ENCODE measurements at regions not wholly inside any gene's neighbourhood (a gene's known extent, or its start where the extent isn't known, plus 50 kb on each side); places are given as distances from the start of the nearest gene placed in this dataset.

DNA sequence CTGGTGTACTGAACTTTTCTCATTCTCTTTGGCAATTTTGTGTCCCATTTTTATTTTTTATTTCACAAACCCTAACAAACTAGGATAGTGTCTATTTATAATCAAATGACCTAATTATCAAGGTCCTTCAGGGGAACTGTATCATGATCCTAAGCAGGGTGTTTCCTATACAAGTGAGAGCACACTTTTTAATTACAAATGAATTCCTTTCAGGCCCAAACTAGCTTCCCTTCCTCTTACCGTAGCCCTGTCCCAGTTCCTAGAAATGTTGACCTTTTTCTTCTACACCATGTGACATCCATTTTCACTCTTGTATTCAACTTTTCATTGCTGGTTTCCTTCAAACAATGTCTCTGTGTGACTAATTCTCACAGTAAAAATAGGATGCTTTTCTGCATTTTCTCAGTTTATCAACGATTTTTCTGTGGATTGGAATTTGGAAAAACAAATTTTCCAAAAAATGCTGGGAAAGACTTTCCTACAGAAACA lies 411.4 kb downstream of the CCDC91 start:
- DNase-seq (ENCODE audit: low spot score) = no peak

DNA sequence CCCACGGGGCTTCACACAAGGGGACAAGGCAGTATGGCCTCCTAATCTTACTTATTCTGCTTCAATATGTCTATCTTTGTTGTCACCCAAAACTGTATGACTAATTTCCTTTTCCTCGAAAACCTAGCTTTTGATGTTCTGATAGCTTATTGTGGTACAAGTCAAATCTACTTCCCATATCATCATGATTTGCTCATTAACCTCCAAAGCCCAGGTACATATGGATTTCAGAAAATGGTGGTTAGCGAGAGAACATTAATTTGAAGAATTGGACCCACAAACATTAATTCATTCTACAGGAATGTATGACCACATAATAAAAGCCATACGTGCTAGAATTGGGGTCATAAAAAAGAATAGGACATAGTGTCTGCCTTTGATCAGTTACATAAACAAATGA lies 412.5 kb downstream of the CCDC91 start:
- DNase-seq (ENCODE audit: low spot score) = peak; percentile 61

DNA sequence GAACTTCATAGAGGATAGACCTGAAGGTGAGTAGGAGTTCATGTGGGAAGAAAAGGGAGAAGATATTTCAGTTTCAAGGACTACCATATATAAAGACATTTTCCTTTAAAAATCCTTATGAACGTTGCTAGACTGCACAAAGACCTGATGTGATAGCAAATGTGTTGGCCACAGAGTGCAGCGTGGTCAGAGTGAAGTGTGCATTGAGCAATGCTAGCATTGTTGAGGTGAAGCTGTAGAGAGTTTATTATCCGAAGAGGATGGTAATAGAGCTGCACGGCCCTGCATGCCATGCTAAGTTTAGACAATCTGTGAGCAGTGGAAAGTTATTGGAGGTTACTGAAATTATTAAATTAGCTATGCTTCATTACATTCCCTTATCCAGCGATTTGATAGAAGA lies 413.0 kb downstream of the CCDC91 start:
- DNase-seq (ENCODE audit: low spot score) = peak; percentile 67

DNA sequence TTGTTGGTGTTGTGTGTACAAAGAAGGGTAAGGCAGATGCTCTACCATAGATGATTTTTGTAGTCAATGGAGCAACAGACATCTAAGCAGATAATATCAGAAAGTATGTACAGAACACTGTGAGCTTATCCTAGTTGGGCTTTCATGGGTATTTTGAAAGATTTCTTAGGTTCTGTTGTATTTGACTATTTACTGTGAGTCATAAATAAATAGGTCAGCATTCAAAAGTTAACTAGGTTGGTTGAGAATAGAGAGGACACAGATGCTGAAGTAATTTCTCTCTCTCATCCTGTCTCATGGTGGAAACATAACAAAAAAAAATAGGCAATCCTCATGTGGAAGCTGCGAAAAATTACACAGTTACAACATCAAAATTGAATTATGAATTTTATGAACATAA lies 413.5 kb downstream of the CCDC91 start:
- no peak for DNase-seq (ENCODE audit: low spot score)

DNA sequence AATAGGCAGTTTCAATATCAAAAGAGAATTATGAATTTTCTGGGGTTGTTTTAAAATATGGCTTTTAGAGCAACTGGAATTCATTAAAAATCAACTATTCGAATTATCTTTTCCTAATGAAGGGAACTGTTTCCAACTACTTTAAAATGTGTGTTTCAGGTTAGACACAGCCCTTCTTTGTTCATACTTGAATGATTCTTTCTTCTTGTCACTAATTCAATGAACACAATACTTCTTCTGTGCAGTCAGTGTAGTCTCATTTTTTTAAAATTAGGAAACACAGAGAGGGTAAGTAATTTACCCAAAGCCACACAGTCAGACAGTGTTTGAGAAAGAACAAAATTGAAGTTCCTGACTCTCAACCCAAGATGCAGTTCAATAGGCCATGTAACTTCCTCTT lies 414.0 kb downstream of the CCDC91 start:
- no peak for DNase-seq (ENCODE audit: low spot score)

DNA sequence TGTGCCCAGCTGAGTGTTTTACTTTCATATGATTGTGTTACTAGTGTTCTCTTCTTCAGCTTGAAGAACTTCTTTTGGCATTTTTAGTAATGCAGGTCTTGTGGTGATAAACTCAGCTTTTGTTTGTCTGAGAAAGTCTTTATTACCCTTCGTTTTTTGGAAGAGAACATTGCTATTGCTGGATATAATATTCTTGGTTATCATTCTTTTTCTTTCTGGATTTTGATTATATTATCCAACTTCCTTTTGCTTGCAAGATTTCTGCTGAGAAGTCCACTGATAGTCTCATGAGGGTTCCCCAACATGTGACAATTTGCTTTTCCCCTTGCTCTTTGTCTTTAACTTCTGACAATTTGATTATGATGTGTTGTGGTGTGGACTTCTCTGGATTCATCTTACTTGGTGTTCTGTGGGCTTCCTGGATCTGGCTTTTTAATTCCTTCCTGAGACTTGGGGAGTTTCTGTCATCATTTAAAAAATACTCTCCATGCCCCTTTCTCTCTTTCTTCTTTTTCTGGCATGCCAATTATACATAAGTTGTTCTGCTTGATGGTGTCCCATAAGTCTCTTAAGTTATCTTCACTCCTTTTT lies 416.8 kb downstream of the CCDC91 start:
- DNase-seq (ENCODE audit: low spot score) = no peak

DNA sequence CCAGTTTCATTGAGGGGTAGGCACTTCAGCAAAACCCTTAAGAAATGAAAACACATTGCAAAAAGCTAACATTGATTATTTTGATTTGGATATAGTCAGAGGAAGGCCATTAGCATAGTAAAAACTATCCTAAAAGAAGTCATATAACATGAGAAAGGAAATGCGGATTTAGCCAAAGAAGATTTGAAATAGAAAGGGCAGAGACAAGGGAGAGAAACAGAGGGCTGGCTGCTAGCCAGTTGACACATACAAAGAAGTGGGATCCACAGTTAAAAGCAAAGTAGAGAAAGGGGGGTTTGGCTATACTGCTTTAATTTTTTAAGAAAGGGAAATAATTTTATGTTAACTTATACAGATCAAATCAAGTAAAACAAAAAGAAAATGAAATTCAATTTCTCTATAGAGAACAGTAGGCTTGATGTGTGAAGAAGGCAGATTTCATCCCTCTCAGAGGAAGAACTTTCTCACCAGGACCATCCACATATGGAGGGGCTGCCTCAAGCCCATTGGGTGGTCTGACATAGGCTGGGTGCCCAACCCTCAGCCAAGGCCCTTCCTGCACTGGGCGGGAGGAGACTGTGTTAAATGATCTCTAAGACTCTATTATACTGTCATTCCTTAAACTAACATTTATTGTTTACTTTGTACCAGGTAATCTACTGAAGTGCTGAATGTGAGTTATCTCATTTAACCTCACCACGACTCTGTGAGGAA lies 420.3 kb downstream of the CCDC91 start:
- no peak for DNase-seq (ENCODE audit: low spot score)

DNA sequence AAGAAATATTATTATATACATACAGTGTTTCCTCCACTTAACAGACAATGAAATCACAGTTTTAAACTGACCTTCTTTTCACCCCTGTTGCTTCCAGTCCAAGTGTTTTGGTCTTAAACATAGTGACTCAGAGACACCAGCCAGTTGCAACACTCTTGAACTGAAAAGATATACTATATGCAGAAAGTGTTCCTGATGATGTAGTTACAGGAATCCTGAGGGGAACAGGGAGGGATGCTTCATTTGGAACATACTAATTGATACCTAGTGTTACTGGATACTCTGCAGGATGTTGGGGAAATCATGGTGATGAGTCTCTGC lies 420.8 kb downstream of the CCDC91 start:
- DNase-seq (ENCODE audit: low spot score) = no peak

DNA sequence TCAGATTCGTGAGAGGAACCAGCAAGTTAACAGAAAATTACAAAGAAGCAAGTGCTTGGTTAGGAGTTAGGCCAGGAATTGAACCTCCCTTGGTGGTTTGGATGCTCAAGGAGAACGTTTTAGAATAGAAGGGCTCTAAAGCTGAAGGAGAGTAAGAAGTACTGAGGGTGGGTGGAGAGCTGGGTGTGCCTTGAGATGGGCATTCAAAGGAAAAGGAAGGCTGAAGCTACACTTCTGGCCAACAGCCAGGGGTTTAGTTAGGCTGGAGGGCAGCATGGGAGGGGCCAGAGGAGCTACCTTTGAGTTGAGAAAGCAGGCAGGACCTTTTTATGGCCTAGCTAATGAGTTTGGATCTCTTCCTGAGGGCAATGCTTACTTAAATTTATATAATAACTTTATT lies 421.2 kb downstream of the CCDC91 start:
- no peak for DNase-seq (ENCODE audit: low spot score)

DNA sequence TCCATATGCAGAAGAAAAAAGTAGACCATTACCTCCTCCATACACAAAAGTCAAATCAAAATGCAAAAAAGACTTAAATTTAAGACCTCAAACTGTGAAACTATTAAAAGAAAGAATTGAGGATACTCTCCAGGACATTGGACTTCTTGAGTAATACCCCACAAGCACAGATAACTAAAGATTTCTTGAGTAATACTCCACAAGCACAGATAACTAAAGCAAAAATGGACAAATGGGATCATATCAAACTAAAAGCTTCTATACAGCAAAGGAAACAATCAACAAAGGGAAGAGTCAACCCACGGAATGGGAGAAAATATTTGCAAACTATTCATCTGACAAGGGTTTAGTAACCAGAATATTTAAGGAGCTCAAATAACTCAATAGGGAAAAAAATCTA lies 427.9 kb downstream of the CCDC91 start:
- no peak for DNase-seq (ENCODE audit: low spot score)

DNA sequence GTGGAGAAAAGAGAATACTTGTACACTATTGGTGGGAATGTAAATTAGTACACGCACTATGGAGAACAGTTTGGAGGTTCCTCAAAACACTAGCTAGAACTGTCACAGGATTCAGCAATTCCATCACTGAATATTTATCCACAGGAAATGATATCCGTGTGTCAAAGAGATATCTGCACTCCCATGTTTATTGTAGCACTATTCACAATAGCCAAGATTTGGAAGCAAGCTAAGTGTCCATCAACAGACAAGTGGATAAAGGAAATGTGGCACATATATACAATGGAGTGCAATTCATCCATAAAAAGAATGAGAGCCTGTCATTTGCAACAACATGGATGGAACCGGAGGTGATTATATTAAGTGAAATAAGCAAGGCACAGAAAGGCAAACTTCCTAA lies 428.5 kb downstream of the CCDC91 start:
- no peak for DNase-seq (ENCODE audit: low spot score)

DNA sequence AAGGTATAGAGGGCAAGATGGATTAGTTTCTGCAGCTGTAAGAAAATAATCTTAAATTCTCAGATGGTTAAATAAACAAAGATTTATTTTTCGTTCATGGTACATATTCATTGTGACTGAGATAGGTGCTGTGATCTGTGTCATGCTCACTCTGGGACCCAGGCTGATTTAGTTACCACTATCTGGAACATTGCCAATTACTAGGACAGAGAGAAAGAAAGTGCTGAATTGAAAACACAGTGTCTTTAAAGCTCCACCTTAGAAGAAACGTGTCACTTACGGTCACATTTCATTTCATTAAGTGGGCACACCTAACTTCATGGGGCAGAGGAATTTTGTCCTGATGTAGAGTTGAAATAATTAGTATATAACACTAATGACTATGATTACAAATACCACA lies 430.0 kb downstream of the CCDC91 start:
- no peak for DNase-seq (ENCODE audit: low spot score)

DNA sequence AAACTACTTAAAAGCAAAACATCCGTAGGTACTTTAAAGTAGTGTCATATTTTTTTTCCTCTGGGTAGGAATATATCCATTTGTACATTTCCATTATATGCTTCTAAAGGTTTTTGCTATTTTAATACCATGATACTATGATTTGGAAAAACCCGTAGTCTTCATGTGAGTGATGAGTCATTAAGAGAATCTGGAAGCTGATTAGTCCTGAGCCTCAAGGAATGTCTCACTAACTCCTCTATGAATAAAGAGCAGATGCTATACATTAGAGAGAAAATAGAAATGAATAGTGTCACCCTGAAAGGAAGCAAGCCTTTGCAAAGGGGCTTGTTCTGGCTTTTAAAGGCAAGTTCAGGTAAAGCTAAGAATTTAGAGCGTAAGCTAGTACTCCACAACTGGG lies 432.1 kb downstream of the CCDC91 start:
- no peak for DNase-seq (ENCODE audit: low spot score)

DNA sequence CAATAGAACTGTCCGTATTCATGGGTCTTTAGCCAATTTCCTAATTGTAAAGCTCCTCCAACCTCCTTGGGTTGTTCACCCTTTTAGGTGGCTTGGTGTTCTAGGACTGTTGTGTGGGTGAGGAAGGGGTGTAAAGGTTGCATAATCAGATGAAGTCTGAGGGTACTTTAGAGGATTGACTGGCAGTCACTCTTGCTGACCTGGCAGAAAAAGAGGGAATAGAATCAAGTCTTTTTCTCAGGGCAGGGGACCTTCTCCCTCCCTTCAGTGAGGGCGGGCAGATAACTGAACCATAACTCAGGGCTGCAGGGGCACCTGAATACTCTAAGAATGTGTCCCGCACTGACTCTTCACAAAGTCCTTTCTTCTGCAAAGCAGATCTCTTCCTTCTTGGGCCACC lies 436.2 kb downstream of the CCDC91 start:
- no peak for DNase-seq (ENCODE audit: low spot score)

DNA sequence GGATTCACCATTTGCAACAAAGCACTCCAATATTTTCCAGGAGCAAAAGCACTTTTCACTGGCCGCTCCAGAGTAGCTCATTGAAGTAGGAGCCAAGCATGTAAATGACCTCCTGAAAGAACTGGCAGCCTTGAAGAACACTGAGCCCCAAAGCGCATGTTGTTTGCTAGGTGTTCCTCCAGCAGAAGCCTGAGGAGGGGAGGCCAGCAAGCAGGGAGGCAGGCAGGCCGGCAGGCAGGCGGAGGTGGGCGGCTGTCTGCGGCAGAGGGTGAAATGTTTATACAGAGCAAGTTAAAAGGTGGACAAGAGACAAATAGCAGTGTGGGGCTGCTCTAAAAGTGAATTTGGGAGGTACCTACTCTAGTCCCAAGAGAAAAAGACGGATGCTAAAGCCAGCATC lies 439.4 kb downstream of the CCDC91 start:
- DNase-seq (ENCODE audit: low spot score) = no peak

DNA sequence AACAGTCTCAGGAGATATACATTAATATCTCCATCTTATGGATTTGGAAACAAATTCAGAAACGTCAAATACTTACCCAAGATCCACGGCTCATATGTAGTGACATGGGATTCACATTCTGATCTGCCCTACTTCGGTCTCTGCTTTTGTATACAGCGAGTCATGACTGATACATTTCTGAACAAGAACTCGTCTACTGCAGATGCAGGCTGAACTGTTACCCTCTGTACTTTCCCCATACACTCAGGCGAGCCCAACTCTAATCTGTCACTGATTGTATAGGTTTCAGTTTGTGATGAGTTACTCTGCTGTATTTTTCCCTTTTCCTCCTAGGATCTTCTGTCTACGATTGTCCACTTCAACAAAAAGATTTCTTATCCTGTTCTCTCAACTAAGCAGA lies 441.6 kb downstream of the CCDC91 start:
- DNase-seq (ENCODE audit: low spot score) = no peak

DNA sequence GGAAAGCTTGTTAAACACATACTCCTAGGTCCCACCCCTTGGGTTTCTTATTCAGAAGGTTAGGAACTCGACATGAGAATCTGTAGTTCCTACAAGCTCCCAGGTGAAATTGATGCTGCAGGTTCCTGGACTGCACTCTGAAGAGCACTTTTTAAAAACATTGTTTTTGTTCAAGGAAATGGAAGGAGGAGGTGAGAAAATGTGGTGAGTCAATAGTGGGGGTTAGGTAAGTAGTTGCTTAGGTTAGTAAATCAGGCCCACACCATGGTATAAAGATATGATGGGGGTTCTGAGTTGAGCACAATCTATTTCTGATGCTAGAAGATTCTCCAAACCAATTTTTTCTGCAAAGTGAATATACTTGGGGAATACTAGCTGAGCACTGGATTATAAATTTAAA lies 450.3 kb downstream of the CCDC91 start:
- DNase-seq (ENCODE audit: low spot score) = no peak

DNA sequence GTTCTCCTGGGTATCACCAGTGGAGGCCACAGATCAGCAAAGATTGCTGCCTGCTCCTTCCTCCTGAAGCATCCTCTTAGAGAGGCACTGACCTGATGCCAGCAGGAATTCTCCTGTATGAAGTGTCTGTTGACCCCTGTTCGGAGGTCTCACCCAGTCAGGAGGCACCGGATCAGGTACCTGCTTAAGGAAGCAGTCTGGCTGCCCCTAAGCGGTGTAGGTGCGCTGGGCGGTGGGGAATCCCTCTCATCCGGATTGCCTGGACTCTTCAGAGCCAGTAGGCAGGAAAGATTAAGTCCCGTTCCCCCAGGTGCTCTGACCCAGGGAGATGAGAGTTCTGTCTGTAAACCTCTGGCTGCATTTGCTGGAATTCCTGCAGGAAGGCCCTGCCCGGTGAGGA lies 455.2 kb downstream of the CCDC91 start:
- DNase-seq (ENCODE audit: low spot score) = no peak

DNA sequence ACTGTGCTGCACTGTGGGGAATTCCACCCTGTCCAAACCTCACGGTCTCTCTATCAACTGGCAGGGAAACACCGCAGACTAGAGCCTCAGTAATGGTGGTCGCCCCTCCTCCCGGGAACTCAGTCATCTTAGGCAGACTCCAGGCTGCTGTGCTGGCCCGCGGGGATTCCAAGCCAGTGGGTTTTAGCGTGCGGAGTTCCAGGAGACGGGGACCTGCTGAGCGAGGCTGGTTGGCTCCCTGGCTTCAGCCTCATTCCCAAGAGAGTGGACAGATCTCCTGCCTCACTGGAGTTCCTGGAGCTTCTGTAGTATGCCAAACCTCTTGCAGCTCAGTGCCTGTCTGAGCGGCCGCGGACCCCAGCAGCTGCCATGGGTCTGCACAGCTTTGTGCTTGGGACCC lies 455.6 kb downstream of the CCDC91 start:
- DNase-seq (ENCODE audit: low spot score) = no peak

DNA sequence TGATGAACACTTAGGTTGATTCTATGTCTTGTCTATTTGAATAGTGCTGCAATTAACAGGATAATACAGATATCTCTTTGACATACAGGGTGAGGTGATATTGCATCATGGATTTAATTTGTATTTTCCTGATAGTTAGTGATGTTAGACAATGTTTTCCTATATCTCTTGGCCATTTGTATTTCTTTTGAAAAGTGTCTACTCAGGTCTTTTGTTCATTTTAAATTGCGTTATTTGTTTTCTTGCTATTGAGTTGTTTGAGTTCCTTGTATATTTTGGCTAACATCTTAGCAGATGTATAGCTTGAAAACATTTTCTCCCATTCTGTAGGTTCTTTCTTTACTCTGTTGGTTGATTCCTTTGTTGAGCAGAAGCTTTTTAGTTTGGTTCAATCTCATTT lies 460.6 kb downstream of the CCDC91 start:
- DNase-seq (ENCODE audit: low spot score) = no peak

DNA sequence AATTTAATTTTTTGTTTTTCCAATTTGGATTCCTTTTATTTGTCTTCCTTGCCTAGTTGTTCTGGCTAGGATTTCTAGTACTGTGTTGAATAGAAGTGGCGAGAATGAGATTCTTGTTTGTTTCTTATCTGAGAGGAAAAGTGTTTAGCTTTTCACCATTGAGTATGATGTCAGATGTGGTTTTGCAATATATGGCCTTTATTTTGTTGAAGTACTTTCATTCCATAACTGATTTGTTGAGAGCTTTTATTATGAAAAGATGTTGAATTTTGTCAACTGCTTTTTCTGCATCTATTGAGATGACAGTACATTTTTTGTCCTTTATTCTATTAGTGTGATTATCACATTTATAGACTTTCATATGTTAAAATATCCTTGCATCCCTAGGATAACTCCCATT lies 462.0 kb downstream of the CCDC91 start:
- DNase-seq (ENCODE audit: low spot score) = no peak

DNA sequence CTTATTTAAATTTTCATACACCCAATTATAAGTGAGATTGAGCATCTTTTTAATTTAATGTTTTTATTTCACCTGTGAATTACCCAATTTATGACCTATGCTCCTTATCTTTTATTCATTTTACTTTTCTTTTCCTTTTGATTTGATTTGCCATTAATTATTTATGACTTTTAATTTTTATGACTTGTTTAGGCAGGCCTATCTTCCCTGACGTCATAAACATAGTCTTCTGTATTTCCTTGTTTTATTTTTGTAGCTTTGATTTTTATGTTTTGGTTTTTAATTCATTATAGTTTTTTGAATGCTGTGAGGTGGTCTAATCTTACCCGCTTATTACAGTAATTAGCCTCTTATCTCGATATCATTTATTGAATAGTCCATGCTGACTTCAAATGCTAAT lies 467.1 kb upstream of the FAR2 start:
- no peak for DNase-seq (ENCODE audit: low spot score)

DNA sequence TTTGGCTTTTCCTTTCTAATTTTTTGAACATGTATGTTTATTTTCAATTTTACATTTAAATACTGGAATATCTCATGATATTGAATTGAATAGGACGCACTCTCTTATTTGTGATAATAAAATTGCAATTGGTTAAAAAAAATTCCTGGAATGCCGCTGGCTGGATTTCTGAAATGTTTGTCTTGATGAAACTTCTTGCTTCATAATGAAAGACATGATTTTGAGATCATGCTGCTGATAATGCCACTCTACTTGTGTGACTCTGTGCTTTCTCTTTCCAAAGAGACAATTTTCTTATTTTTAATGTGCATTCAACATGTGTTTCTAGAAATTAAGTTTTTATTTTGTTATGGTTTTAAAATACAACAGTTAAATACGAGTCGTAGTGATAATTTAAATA lies 465.7 kb upstream of the FAR2 start:
- DNase-seq (ENCODE audit: low spot score) = no peak

DNA sequence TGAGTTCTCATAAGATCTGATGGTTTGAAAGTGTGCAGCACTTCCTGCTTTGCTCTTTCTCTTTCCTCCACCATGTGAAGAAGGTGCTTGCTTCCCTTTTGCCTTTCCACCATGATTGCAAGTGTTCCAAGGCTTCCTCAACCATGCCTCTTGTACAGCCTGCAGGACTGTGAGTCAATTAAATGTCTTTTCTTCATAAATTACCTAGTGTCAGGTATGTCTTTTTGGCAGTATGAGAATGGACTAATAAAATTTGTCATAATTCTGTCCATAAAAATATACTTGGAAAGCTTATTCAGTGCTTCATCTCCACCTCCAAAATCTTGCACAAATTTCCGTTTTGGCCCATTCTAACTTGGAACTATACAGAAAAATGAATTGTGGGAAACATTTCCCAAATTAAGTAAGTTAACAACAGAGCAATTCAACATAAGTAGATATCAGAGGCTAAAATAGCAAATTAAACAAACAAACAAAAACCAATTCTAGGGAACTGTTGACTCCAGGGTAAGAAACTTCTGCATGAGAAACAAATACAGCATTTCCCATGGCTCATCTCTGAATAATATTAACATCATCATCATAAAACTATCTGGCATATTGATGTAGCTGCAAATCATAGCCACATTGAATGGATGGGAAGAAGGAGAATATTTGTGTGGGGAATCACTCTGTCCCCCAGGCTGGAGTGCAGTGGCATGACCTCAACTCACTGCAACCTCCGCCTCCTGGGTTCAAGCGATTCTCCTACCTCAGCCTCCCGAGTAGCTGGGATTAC lies 459.5 kb upstream of the FAR2 start:
- DNase-seq (ENCODE audit: low spot score) = no peak
